GM23338 (cell line): ENCODE measurements at regions not wholly inside any gene's neighbourhood (a gene's known extent, or its start where the extent isn't known, plus 50 kb on each side); places are given as distances from the start of the nearest gene placed in this dataset.
A peak's percentile ranks its signal among the peaks of the same experiment; 100 is the strongest.

Experiments
- CREB1 ChIP-seq: fragments of 250-450 bp; sonication (Bioruptor Pico); IDR thresholded peaks from 2 replicates; pipeline ENCODE4 v1.5.0; 2020; ENCODE audit warnings: low read depth, mild to moderate bottlenecking, moderate library complexity
- EZH2 ChIP-seq: fragments of 200-600 bp; sonication (generic); IDR thresholded peaks from one replicate; pipeline ENCODE4 v1.8.0; 2017; ENCODE audit warnings: antibody characterized with exemption, mild to moderate bottlenecking, low read depth; ENCODE audit not compliant: unreplicated experiment
- EZH2phosphoT487 ChIP-seq: fragments of 200-600 bp; sonication (generic); IDR thresholded peaks from one replicate; pipeline ENCODE4 v1.8.1; 2018; ENCODE audit warnings: antibody characterized with exemption; ENCODE audit not compliant: unreplicated experiment
- JUNB ChIP-seq: IDR thresholded peaks from one replicate; pipeline ENCODE4 v1.6.1; 2016; ENCODE audit warnings: antibody characterized with exemption; ENCODE audit not compliant: unreplicated experiment
- NANOG ChIP-seq: IDR thresholded peaks from 2 replicates; pipeline ENCODE4 v1.6.1; 2016; ENCODE audit warnings: antibody characterized with exemption, borderline replicate concordance
- POLR2AphosphoS5 ChIP-seq: IDR thresholded peaks from 2 replicates; pipeline ENCODE4 v1.6.1; 2016; ENCODE audit warnings: antibody characterized with exemption, low read depth
- STAT1 ChIP-seq: IDR thresholded peaks from one replicate; pipeline ENCODE4 v1.6.1; 2016; ENCODE audit warnings: antibody characterized with exemption; ENCODE audit not compliant: unreplicated experiment
- ZNF114 ChIP-seq: fragments of 250-450 bp; sonication (Bioruptor Pico); IDR thresholded peaks from 2 replicates; pipeline ENCODE4 v1.5.0; 2020; ENCODE audit warnings: mild to moderate bottlenecking, moderate library complexity
- ZNF331 ChIP-seq: fragments of 250-450 bp; sonication (Bioruptor Pico); IDR thresholded peaks from 2 replicates; pipeline ENCODE4 v1.5.0; 2020; ENCODE audit warnings: low read depth, mild to moderate bottlenecking, moderate library complexity
- TF ChIP-seq, protein P1 (sequence below), 2 experiments: fragments of 200-600 bp in 1 of 2; sonication (generic) in 1 of 2; conservative IDR thresholded peaks; 2 replicates each; pipeline versions ENCODE4 v1.5.1 to v1.6.1; 2016 to 2017; ENCODE audit warnings: antibody characterized with exemption in 2 of 2, low read depth in 2 of 2, mild to moderate bottlenecking in 2 of 2, moderate library complexity in 1 of 2
- TF ChIP-seq, protein P2 (sequence below): IDR thresholded peaks from one replicate; pipeline ENCODE4 v1.6.1; 2018; ENCODE audit warnings: antibody characterized with exemption; ENCODE audit not compliant: unreplicated experiment
- TF ChIP-seq, protein P3 (sequence below): IDR thresholded peaks from 2 replicates; pipeline ENCODE4 v1.6.1; 2016; ENCODE audit warnings: antibody characterized with exemption
- TF ChIP-seq, protein P4 (sequence below): fragments of 250-450 bp; sonication (Bioruptor Pico); IDR thresholded peaks from 2 replicates; pipeline ENCODE4 v1.5.0; 2020; ENCODE audit warnings: mild to moderate bottlenecking, moderate library complexity

DNA sequence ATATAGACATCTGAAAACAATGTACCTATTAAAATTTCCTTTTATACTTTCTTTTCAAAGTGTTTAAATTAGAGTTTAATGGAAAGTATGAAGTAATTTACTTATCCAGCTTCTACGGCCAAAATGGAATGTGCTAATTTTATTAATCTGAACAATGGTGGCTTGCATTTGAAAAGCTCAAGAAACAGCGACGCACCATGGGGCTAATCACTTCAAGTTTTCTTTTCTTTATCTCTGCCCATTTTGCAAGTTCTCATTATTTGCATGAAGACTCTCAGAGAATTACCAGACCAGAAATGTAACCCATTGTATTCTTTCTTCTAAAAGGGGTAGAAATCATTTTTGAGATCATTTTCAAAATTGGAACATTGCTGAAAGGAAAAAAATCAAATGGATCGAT lies 204.0 kb upstream of the STARD13 start:
- no peak for TF ChIP-seq POLR2AphosphoS5
- TF ChIP-seq EZH2phosphoT487, result no peak
- TF ChIP-seq, protein P1, sequence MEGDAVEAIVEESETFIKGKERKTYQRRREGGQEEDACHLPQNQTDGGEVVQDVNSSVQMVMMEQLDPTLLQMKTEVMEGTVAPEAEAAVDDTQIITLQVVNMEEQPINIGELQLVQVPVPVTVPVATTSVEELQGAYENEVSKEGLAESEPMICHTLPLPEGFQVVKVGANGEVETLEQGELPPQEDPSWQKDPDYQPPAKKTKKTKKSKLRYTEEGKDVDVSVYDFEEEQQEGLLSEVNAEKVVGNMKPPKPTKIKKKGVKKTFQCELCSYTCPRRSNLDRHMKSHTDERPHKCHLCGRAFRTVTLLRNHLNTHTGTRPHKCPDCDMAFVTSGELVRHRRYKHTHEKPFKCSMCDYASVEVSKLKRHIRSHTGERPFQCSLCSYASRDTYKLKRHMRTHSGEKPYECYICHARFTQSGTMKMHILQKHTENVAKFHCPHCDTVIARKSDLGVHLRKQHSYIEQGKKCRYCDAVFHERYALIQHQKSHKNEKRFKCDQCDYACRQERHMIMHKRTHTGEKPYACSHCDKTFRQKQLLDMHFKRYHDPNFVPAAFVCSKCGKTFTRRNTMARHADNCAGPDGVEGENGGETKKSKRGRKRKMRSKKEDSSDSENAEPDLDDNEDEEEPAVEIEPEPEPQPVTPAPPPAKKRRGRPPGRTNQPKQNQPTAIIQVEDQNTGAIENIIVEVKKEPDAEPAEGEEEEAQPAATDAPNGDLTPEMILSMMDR (conservative IDR thresholded peaks at IDR 0.05; ENCODE audit: low read depth in 2 of 2), result no peak
- TF ChIP-seq EZH2, result no peak
- no peak for TF ChIP-seq ZNF331 (CRISPR knock-in tag)
- TF ChIP-seq JUNB, result no peak
- TF ChIP-seq, protein P2, sequence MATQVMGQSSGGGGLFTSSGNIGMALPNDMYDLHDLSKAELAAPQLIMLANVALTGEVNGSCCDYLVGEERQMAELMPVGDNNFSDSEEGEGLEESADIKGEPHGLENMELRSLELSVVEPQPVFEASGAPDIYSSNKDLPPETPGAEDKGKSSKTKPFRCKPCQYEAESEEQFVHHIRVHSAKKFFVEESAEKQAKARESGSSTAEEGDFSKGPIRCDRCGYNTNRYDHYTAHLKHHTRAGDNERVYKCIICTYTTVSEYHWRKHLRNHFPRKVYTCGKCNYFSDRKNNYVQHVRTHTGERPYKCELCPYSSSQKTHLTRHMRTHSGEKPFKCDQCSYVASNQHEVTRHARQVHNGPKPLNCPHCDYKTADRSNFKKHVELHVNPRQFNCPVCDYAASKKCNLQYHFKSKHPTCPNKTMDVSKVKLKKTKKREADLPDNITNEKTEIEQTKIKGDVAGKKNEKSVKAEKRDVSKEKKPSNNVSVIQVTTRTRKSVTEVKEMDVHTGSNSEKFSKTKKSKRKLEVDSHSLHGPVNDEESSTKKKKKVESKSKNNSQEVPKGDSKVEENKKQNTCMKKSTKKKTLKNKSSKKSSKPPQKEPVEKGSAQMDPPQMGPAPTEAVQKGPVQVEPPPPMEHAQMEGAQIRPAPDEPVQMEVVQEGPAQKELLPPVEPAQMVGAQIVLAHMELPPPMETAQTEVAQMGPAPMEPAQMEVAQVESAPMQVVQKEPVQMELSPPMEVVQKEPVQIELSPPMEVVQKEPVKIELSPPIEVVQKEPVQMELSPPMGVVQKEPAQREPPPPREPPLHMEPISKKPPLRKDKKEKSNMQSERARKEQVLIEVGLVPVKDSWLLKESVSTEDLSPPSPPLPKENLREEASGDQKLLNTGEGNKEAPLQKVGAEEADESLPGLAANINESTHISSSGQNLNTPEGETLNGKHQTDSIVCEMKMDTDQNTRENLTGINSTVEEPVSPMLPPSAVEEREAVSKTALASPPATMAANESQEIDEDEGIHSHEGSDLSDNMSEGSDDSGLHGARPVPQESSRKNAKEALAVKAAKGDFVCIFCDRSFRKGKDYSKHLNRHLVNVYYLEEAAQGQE, result no peak
- no peak for TF ChIP-seq CREB1 (CRISPR knock-in tag)
- TF ChIP-seq NANOG, result peak; percentile 68
- TF ChIP-seq, protein P3, sequence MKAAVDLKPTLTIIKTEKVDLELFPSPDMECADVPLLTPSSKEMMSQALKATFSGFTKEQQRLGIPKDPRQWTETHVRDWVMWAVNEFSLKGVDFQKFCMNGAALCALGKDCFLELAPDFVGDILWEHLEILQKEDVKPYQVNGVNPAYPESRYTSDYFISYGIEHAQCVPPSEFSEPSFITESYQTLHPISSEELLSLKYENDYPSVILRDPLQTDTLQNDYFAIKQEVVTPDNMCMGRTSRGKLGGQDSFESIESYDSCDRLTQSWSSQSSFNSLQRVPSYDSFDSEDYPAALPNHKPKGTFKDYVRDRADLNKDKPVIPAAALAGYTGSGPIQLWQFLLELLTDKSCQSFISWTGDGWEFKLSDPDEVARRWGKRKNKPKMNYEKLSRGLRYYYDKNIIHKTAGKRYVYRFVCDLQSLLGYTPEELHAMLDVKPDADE, result no peak
- TF ChIP-seq, protein P4, sequence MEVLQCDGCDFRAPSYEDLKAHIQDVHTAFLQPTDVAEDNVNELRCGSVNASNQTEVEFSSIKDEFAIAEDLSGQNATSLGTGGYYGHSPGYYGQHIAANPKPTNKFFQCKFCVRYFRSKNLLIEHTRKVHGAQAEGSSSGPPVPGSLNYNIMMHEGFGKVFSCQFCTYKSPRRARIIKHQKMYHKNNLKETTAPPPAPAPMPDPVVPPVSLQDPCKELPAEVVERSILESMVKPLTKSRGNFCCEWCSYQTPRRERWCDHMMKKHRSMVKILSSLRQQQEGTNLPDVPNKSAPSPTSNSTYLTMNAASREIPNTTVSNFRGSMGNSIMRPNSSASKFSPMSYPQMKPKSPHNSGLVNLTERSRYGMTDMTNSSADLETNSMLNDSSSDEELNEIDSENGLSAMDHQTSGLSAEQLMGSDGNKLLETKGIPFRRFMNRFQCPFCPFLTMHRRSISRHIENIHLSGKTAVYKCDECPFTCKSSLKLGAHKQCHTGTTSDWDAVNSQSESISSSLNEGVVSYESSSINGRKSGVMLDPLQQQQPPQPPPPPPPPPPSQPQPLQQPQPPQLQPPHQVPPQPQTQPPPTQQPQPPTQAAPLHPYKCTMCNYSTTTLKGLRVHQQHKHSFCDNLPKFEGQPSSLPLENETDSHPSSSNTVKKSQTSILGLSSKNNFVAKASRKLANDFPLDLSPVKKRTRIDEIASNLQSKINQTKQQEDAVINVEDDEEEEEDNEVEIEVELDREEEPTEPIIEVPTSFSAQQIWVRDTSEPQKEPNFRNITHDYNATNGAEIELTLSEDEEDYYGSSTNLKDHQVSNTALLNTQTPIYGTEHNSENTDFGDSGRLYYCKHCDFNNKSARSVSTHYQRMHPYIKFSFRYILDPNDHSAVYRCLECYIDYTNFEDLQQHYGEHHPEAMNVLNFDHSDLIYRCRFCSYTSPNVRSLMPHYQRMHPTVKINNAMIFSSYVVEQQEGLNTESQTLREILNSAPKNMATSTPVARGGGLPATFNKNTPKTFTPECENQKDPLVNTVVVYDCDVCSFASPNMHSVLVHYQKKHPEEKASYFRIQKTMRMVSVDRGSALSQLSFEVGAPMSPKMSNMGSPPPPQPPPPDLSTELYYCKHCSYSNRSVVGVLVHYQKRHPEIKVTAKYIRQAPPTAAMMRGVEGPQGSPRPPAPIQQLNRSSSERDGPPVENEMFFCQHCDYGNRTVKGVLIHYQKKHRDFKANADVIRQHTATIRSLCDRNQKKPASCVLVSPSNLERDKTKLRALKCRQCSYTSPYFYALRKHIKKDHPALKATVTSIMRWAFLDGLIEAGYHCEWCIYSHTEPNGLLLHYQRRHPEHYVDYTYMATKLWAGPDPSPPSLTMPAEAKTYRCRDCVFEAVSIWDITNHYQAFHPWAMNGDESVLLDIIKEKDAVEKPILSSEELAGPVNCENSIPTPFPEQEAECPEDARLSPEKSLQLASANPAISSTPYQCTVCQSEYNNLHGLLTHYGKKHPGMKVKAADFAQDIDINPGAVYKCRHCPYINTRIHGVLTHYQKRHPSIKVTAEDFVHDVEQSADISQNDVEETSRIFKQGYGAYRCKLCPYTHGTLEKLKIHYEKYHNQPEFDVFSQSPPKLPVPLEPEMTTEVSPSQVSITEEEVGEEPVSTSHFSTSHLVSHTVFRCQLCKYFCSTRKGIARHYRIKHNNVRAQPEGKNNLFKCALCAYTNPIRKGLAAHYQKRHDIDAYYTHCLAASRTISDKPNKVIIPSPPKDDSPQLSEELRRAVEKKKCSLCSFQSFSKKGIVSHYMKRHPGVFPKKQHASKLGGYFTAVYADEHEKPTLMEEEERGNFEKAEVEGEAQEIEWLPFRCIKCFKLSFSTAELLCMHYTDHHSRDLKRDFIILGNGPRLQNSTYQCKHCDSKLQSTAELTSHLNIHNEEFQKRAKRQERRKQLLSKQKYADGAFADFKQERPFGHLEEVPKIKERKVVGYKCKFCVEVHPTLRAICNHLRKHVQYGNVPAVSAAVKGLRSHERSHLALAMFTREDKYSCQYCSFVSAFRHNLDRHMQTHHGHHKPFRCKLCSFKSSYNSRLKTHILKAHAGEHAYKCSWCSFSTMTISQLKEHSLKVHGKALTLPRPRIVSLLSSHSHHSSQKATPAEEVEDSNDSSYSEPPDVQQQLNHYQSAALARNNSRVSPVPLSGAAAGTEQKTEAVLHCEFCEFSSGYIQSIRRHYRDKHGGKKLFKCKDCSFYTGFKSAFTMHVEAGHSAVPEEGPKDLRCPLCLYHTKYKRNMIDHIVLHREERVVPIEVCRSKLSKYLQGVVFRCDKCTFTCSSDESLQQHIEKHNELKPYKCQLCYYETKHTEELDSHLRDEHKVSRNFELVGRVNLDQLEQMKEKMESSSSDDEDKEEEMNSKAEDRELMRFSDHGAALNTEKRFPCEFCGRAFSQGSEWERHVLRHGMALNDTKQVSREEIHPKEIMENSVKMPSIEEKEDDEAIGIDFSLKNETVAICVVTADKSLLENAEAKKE (CRISPR knock-in tag), result no peak
- no peak for TF ChIP-seq ZNF114
- no peak for TF ChIP-seq STAT1
